Ectodermal cell (in vitro differentiated cells): ENCODE measurements at regions not wholly inside any gene's neighbourhood (a gene's known extent, or its start where the extent isn't known, plus 50 kb on each side); places are given as distances from the start of the nearest gene placed in this dataset.

Experiments used
- H3K27ac ChIP-seq: 2 replicates; pipeline ENCODE4 v1.7.0; 2013; ENCODE audit warnings: mild to moderate bottlenecking, low read depth, low read length; ENCODE audit not compliant: insufficient read depth, poor library complexity, severe bottlenecking
- H3K27me3 ChIP-seq: 2 replicates; pipeline ENCODE4 v1.7.0; 2013; ENCODE audit warnings: mild to moderate bottlenecking, low read length; ENCODE audit not compliant: insufficient read depth, control insufficient read depth, poor library complexity, severe bottlenecking
- H3K36me3 ChIP-seq: one replicate; pipeline ENCODE4 v1.7.0; 2013; ENCODE audit warnings: low read length; ENCODE audit not compliant: control insufficient read depth, insufficient read depth
- H3K4me1 ChIP-seq: one replicate; pipeline ENCODE4 v1.7.0; 2013; ENCODE audit warnings: low read length; ENCODE audit not compliant: control insufficient read depth, insufficient read depth
- H3K4me3 ChIP-seq: 2 replicates; pipeline ENCODE4 v1.7.0; 2013; ENCODE audit warnings: low read depth, low read length, control low read depth; ENCODE audit not compliant: insufficient read depth
- H3K9me3 ChIP-seq: 2 replicates; pipeline ENCODE4 v1.7.0; 2013; ENCODE audit warnings: mild to moderate bottlenecking, low read length, moderate library complexity; ENCODE audit not compliant: control insufficient read depth
- WGBS, 2 experiments: methylation state at CpG; one replicate each; pipeline ENCODE4 v1.1.7; 2013; ENCODE audit warnings: missing lambda C conversion rate in 2 of 2; 5-methylcytosine and 5-hydroxymethylcytosine counted together

GRCh38 chr5:21254161-21254560 is 1266.2 kb upstream of the CDH18 start:
- H3K4me1 ChIP-seq = no peaks in the 10 kb centered on the region
- no peak overlapping the region for H3K4me3 ChIP-seq
- no peaks in the 10 kb centered on the region for H3K27me3 ChIP-seq
- no peaks in the 10 kb centered on the region for H3K36me3 ChIP-seq
- H3K9me3 ChIP-seq = no peaks in the 10 kb centered on the region
- H3K27ac ChIP-seq = no peak overlapping the region
- 93 to 94% methylated on average over 3 of the region's 3 CpGs for WGBS, 2 experiments

GRCh38 chr5:21244982-21245381 is 1257.0 kb upstream of the CDH18 start:
- no peaks in the 10 kb centered on the region for H3K27me3 ChIP-seq
- 35 to 36% methylated on average over 3 of the region's 3 CpGs for WGBS, 2 experiments
- no peak overlapping the region for H3K27ac ChIP-seq

GRCh38 chr5:21238786-21239185 is 1250.8 kb upstream of the CDH18 start:
- Histone ChIP-seq H3K27me3 (no peaks in the 10 kb centered on the region), H3K36me3 (no peaks in the 10 kb centered on the region), H3K9me3 (no peaks in the 10 kb centered on the region), H3K4me3 (no peak overlapping the region), H3K4me1 (no peaks in the 10 kb centered on the region), H3K27ac (no peak overlapping the region)
- WGBS, 2 experiments = 85 to 95% methylated on average over 3 to 4 of the region's 4 CpGs

More at GRCh38 chr5:21244982-21245381, 1257.0 kb upstream of the CDH18 start:
- no peaks in the 10 kb centered on the region for H3K4me1 ChIP-seq
- no peak overlapping the region for H3K4me3 ChIP-seq
- H3K36me3 ChIP-seq = no peaks in the 10 kb centered on the region
- no peaks in the 10 kb centered on the region for H3K9me3 ChIP-seq

- no peaks in the 10 kb centered on the region for H3K4me1 ChIP-seq
- 67 to 78% methylated on average over 1 of the region's 1 CpG for WGBS, 2 experiments
- no peaks in the 10 kb centered on the region for H3K36me3 ChIP-seq
- no peaks in the 10 kb centered on the region for H3K27me3 ChIP-seq
- no peaks in the 10 kb centered on the region for H3K9me3 ChIP-seq
- H3K4me3 ChIP-seq = no peak overlapping the region
- no peak overlapping the region for H3K27ac ChIP-seq
Observed at GRCh38 chr5:21237461-21237860, 1249.5 kb upstream of the CDH18 start.

- Histone ChIP-seq H3K4me1 (no peaks in the 10 kb centered on the region), H3K27ac (no peak overlapping the region), H3K9me3 (no peaks in the 10 kb centered on the region), H3K36me3 (no peaks in the 10 kb centered on the region), H3K4me3 (no peak overlapping the region), H3K27me3 (no peaks in the 10 kb centered on the region)
- 89% methylated on average over 2 of the region's 2 CpGs; no CpG with 5 or more reads in 1 of the 2 experiments for WGBS, 2 experiments
Observed at GRCh38 chr5:21236971-21237427, 1249.0 kb upstream of the CDH18 start.

GRCh38 chr5:21236104-21236503 is 1248.1 kb upstream of the CDH18 start:
- WGBS, 2 experiments = 88 to 93% methylated on average over 1 of the region's 1 CpG
- no peaks in the 10 kb centered on the region for H3K27me3 ChIP-seq
- no peaks in the 10 kb centered on the region for H3K4me1 ChIP-seq
- H3K9me3 ChIP-seq = no peaks in the 10 kb centered on the region
- no peaks in the 10 kb centered on the region for H3K36me3 ChIP-seq
- no peak overlapping the region for H3K4me3 ChIP-seq
- no peak overlapping the region for H3K27ac ChIP-seq

- no peaks in the 10 kb centered on the region for H3K9me3 ChIP-seq
- H3K27ac ChIP-seq = no peak overlapping the region
- no peaks in the 10 kb centered on the region for H3K36me3 ChIP-seq
- no peaks in the 10 kb centered on the region for H3K27me3 ChIP-seq
- H3K4me1 ChIP-seq = no peaks in the 10 kb centered on the region
- WGBS, 2 experiments = 93% methylated on average over 16 of the region's 16 CpGs
- no peak overlapping the region for H3K4me3 ChIP-seq
Observed at GRCh38 chr5:21225223-21226064, 1237.4 kb upstream of the CDH18 start.

GRCh38 chr5:21221616-21222015 is 1233.6 kb upstream of the CDH18 start:
- no peaks in the 10 kb centered on the region for H3K27me3 ChIP-seq
- 90% methylated on average over 1 of the region's 1 CpG; no CpG with 5 or more reads in 1 of the 2 experiments for WGBS, 2 experiments
- no peak overlapping the region for H3K4me3 ChIP-seq
- H3K27ac ChIP-seq = no peak overlapping the region
- H3K4me1 ChIP-seq = no peaks in the 10 kb centered on the region
- no peaks in the 10 kb centered on the region for H3K36me3 ChIP-seq
- H3K9me3 ChIP-seq = no peaks in the 10 kb centered on the region

- 85 to 91% methylated on average over 2 of the region's 2 CpGs for WGBS, 2 experiments
- Histone ChIP-seq H3K9me3 (no peaks in the 10 kb centered on the region), H3K4me3 (no peak overlapping the region), H3K27ac (no peak overlapping the region), H3K36me3 (no peaks in the 10 kb centered on the region), H3K4me1 (no peaks in the 10 kb centered on the region), H3K27me3 (no peaks in the 10 kb centered on the region)
Observed at GRCh38 chr5:21219966-21220365, 1232.0 kb upstream of the CDH18 start.

GRCh38 chr5:21219251-21219650 is 1231.3 kb upstream of the CDH18 start:
- H3K36me3 ChIP-seq = no peaks in the 10 kb centered on the region
- no peak overlapping the region for H3K27ac ChIP-seq
- H3K4me3 ChIP-seq = no peak overlapping the region
- H3K27me3 ChIP-seq = no peaks in the 10 kb centered on the region
- H3K4me1 ChIP-seq = no peaks in the 10 kb centered on the region
- no peaks in the 10 kb centered on the region for H3K9me3 ChIP-seq
- WGBS, 2 experiments = 94 to 100% methylated on average over 1 of the region's 1 CpG
